CD14-positive monocyte (primary cell): ENCODE measurements at regions not wholly inside any gene's neighbourhood (a gene's known extent, or its start where the extent isn't known, plus 50 kb on each side); places are given as distances from the start of the nearest gene placed in this dataset.

Source experiments
- DNase-seq, 3 donors: peaks; one replicate each; pipeline ENCODE4 v3.0.0-alpha.2; 2011 to 2022
- H2AFZ ChIP-seq: 2 replicates; pipeline ENCODE4 v1.6.0; 2012; ENCODE audit warnings: mild to moderate bottlenecking, low read depth, low read length, inconsistent platforms; ENCODE audit not compliant: insufficient read depth, poor library complexity, severe bottlenecking
- H3K27ac ChIP-seq, 2 donors: 1 replicate in 1 of 2; 2 replicates in 1 of 2; pipeline ENCODE4 v1.5.1; 2012 to 2013; ENCODE audit warnings: low read length in 2 of 2, control low read depth in 1 of 2, inconsistent platforms in 1 of 2, low read depth in 1 of 2, mild to moderate bottlenecking in 1 of 2
- H3K27me3 ChIP-seq, 2 donors: one replicate each; pipeline versions ENCODE4 v1.6.0 to v1.6.1; 2011 to 2013; ENCODE audit warnings: low read length in 2 of 2; ENCODE audit not compliant: control insufficient read depth in 2 of 2, insufficient read depth in 2 of 2
- H3K36me3 ChIP-seq, 2 donors: replicated peaks in 1 of 2; 1 replicate in 1 of 2; 2 replicates in 1 of 2; pipeline versions ENCODE4 v1.5.1 to v1.6.1; 2012 to 2013; ENCODE audit warnings: low read length in 2 of 2, control low read depth in 1 of 2, inconsistent platforms in 1 of 2, mild to moderate bottlenecking in 1 of 2; ENCODE audit not compliant: insufficient read depth in 2 of 2, control insufficient read depth in 1 of 2
- H3K4me1 ChIP-seq, 2 donors: 1 replicate in 1 of 2; 2 replicates in 1 of 2; pipeline versions ENCODE4 v1.5.1 to v1.6.1; 2012 to 2013; ENCODE audit warnings: low read length in 2 of 2, control low read depth in 1 of 2, inconsistent platforms in 1 of 2, mild to moderate bottlenecking in 1 of 2, moderate library complexity in 1 of 2; ENCODE audit not compliant: insufficient read depth in 2 of 2, control insufficient read depth in 1 of 2
- H3K4me2 ChIP-seq: replicated peaks from 2 replicates; pipeline ENCODE3; 2012; ENCODE audit warnings: low read length, moderate library complexity, mild to moderate bottlenecking; ENCODE audit not compliant: poor library complexity, severe bottlenecking; ENCODE audit errors: extremely low read depth
- H3K4me3 ChIP-seq, 3 experiments: fragments of 200-600 bp in 1 of 3; sonication (generic) in 1 of 3; replicated peaks in 1 of 3; 1 replicate in 2 of 3; 2 replicates in 1 of 3; pipeline ENCODE4 v1.5.1; 2011 to 2013; ENCODE audit warnings: low read length in 3 of 3, mild to moderate bottlenecking in 3 of 3, control low read depth in 2 of 3, low read depth in 2 of 3, inconsistent platforms in 1 of 3, moderate library complexity in 1 of 3
- H3K79me2 ChIP-seq: 2 replicates; pipeline ENCODE4 v1.6.0; 2012; ENCODE audit warnings: mild to moderate bottlenecking, control low read depth, inconsistent platforms, low read length, moderate library complexity; ENCODE audit not compliant: insufficient read depth
- H3K9ac ChIP-seq: 2 replicates; pipeline ENCODE4 v1.6.0; 2017; ENCODE audit warnings: low read length, mild to moderate bottlenecking; ENCODE audit not compliant: insufficient read depth, poor library complexity, severe bottlenecking
- H3K9me3 ChIP-seq, 2 donors: replicated peaks in 1 of 2; 1 replicate in 1 of 2; 2 replicates in 1 of 2; pipeline versions ENCODE4 v1.5.1 to v1.6.1; 2012 to 2013; ENCODE audit warnings: low read length in 2 of 2, control low read depth in 1 of 2; ENCODE audit not compliant: control insufficient read depth in 1 of 2, insufficient read depth in 1 of 2
- H4K20me1 ChIP-seq: 2 replicates; pipeline ENCODE4 v1.6.0; 2012; ENCODE audit warnings: mild to moderate bottlenecking, low read length, control low read depth, moderate library complexity; ENCODE audit not compliant: insufficient read depth
- H3K27ac Mint-ChIP-seq, 7 donors: one replicate each; pipeline ENCODE4 v1.8.0; 2020; ENCODE audit warnings: mild to moderate bottlenecking in 7 of 7, mixed read lengths in 7 of 7, moderate library complexity in 6 of 7, inconsistent platforms in 2 of 7
- H3K27me3 Mint-ChIP-seq, 3 donors: one replicate each; pipeline ENCODE4 v1.8.0; 2021 to 2022; ENCODE audit warnings: low read depth in 3 of 3, mild to moderate bottlenecking in 3 of 3, mixed read lengths in 3 of 3, moderate library complexity in 3 of 3, inconsistent platforms in 1 of 3
- H3K36me3 Mint-ChIP-seq, 2 donors: one replicate each; pipeline ENCODE4 v1.8.0; 2020; ENCODE audit warnings: mixed read lengths in 2 of 2, inconsistent platforms in 1 of 2, mild to moderate bottlenecking in 1 of 2
- H3K4me1 Mint-ChIP-seq: one replicate; pipeline ENCODE4 v1.8.0; 2020; ENCODE audit warnings: mild to moderate bottlenecking, mixed read lengths
- H3K4me3 Mint-ChIP-seq, 2 donors: one replicate each; pipeline ENCODE4 v1.8.0; 2020; ENCODE audit warnings: mild to moderate bottlenecking in 2 of 2, mixed read lengths in 2 of 2, moderate library complexity in 1 of 2
- H3K9me3 Mint-ChIP-seq, 7 donors: one replicate each; pipeline ENCODE4 v1.8.0; 2020 to 2022; ENCODE audit warnings: mixed read lengths in 7 of 7, mild to moderate bottlenecking in 6 of 7, moderate library complexity in 6 of 7, inconsistent platforms in 2 of 7
- CTCF ChIP-seq: fragments of 200-600 bp; IDR thresholded peaks from one replicate; pipeline ENCODE4 v1.8.0; 2022; ENCODE audit warnings: antibody characterized with exemption, mild to moderate bottlenecking
- WGBS: methylation state at CpG from one replicate; pipeline ENCODE4 v1.1.5; 2013; ENCODE audit warnings: missing lambda C conversion rate; ENCODE audit not compliant: insufficient coverage; 5-methylcytosine and 5-hydroxymethylcytosine counted together
- intact Hi-C, 2 donors: fragments of 100-400 bp; cut with micrococcal nuclease; formaldehyde crosslinking; loops; one replicate each; pipeline versions ENCODE4 v1.15.0 to v1.15.1; 2023

DNA sequence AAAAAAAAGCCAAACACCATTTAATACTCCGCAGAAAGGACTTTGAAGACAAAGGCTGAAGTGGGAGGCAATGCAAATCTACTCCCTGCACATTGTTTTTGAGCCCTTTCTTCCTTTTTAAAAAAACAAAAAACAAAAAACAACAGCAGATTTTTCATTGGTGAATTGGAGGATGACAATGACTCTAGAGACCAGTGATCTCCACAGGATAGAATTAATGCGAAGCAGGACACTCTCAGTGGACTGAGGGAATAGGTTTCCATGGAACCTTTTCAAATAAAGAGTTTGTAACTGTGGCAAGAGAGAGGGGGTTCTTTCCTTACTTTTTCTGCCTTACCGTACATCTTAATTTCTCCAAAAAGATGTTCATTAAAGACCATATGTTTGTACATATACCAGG, 371.0 kb downstream of the MEIS1 start:
- Histone ChIP-seq H2AFZ (no peak overlapping the region), H3K79me2 (no peaks in the 10 kb centered on the region), H3K27ac (no peak overlapping the region), H3K4me1 (no peaks in the 10 kb centered on the region), H3K27me3 (no peaks in the 10 kb centered on the region), H3K36me3 (no peaks in the 10 kb centered on the region), H4K20me1 (no peaks in the 10 kb centered on the region), H3K9ac (no peak overlapping the region), H3K9me3 (no peaks in the 10 kb centered on the region), H3K4me3 (no peak overlapping the region), H3K4me2 (no peak overlapping the region)
- TF ChIP-seq CTCF, result no peak
- H3K27me3 Mint-ChIP-seq, result peaks cover 0 to 1% (median 0%) of the 10 kb centered on the region in 3 donors
- H3K4me1 Mint-ChIP-seq, result no peaks in the 10 kb centered on the region
- intact Hi-C loops, result no loop called here
- WGBS, result no CpG with 5 or more reads among the region's 3 CpGs
- DNase-seq, result no peak
- H3K36me3 Mint-ChIP-seq, result no peaks in the 10 kb centered on the region
- H3K9me3 Mint-ChIP-seq, result peaks cover 0 to 6% (median 3%) of the 10 kb centered on the region in 7 donors
- H3K27ac Mint-ChIP-seq, result no peak overlapping the region
- H3K4me3 Mint-ChIP-seq, result no peak overlapping the region

GRCh38 chr2:66813525-66813924, 378.6 kb downstream of the MEIS1 start:
- no peaks in the 10 kb centered on the region for H4K20me1 ChIP-seq
- intact Hi-C loops, result no loop called here
- no peak overlapping the region for H3K9ac ChIP-seq
- no peak for DNase-seq
- H3K27me3 ChIP-seq, result no peaks in the 10 kb centered on the region
- Mint-ChIP-seq H3K4me1 (no peaks in the 10 kb centered on the region), H3K9me3 (peaks cover 4 to 12% (median 5%) of the 10 kb centered on the region in 7 donors), H3K27me3 (peaks cover 0 to 1% (median 0%) of the 10 kb centered on the region in 3 donors), H3K36me3 (no peaks in the 10 kb centered on the region), H3K27ac (no peak overlapping the region), H3K4me3 (no peak overlapping the region)
- no CpG with 5 or more reads among the region's 1 CpG for WGBS
- H3K27ac ChIP-seq, result no peak overlapping the region
- H3K4me1 ChIP-seq, result no peaks in the 10 kb centered on the region
- H3K79me2 ChIP-seq, result no peaks in the 10 kb centered on the region
- H2AFZ ChIP-seq, result no peak overlapping the region
- no peak overlapping the region for H3K4me3 ChIP-seq
- no peaks in the 10 kb centered on the region for H3K9me3 ChIP-seq
- H3K4me2 ChIP-seq, result no peak overlapping the region
- no peaks in the 10 kb centered on the region for H3K36me3 ChIP-seq
- no peak for TF ChIP-seq CTCF
